Stimulated activated CD4-positive, alpha-beta T cell treated with anti-CD3 and anti-CD28 coated beads, Interleukin-12 subunit alpha, Interleukin-12 subunit beta, amount 100 ng/mL, for 48 hours (primary cell): ENCODE measurements at regions not wholly inside any gene's neighbourhood (a gene's known extent, or its start where the extent isn't known, plus 50 kb on each side); places are given as distances from the start of the nearest gene placed in this dataset.

Experiments used
- DNase-seq, 3 donors: peaks; one replicate each; pipeline ENCODE4 v3.0.0-alpha.2; 2020; ENCODE audit warnings: low read depth in 2 of 3, low spot score in 1 of 3

DNA sequence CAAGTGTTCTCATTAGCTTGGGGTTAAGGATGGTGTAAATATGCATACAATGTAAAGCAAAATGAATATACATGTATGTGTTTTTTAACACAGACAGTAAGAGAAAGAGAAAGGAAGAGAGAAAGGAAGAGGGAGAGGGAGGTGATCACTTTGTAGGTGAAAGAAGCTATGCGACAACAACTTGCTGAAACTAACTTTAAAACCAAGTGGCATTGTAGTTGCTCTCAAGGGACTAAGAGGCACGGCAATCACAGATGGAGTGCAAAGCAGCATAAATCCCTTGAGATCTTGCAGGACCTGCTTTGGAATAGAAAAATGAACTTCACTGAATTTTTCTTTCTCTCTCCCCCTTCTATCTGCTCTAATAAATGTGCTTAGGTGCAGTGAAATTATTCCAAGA lies 1665.0 kb upstream of the TENM3 start:
- no peak for DNase-seq

DNA sequence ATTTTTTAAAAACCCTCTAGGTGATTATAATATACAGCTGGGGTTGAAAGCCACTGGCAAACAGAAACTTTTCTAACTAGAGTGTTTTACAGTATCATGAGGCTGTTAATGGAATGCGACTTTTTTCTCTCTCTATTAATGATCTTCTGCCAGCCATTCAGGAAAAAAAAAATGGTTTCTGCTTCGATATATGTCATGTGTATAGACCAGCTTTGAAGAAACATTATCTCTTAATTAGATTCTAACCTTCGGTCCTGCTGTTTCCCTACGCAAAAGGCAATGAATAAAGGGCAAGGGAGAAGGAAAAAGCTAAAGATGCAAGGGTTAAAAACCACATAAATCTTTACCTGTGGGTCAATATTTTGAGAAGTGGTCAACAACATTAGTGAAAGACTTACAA lies 1662.1 kb upstream of the TENM3 start:
- no peak for DNase-seq

DNA sequence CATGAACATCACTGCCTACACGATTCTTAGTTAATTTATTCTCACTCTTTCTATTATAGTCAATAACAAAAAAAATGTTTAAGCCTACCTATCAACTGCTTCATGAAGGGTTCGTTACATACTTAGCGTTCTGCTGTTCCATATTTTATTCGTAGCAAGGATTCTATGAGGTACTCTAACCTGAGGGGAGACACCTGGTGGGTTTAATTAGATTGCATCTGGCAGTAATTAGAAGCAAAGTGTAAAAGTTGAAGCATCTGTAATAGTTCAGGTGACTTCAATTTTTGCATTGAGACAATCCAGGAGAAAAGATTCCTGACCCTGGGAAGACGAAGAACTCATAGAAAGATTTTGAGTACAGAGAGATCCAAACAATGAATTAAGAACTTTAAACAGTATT lies 1655.8 kb upstream of the TENM3 start:
- no peak for DNase-seq

DNA sequence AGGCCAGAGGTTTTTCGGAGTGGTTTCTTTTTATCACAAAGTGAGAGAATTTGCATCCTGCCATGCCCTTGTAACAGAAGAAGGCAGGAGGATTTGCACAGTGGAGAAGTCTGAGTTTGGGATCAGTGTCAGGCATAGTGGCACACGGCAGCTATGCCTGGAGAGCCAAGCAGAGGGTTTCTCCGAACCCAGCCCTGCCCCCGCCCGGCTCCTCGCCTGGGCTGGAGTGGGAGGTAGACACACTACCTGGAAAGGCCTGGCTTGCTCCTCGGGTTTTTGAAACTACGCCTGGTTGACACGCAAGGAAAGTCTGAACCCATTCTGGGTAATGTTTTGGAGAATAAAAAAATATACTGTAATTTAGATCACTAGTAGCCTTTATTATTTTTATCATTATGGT lies 1653.6 kb upstream of the TENM3 start:
- no peak for DNase-seq

DNA sequence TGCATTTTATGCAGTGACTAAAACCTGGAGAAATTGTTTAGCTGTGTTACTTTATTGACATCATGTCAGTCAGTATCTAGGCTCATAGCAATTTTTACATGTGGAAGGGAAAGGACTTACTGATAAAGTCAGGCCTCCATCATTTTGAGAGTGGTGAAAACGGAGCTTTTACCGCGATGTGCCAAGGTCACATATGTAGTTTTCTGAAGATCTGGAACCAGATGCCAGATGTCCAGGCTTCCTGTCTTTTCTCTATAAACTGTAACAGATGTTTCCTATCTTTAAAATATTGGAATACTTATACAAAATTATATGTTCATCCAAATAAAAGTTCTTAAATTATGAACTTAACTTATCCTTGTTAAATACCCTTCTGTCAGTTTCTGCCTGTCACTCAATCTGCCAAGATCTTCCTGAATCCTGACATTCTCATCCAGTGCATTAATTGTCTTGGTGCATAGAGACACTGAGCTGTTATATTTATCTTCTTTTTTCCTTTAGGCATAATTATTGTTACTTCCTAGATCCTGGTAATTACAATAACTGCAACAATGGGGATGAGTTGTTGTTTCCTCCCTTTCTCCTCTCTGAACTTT lies 1646.2 kb upstream of the TENM3 start:
- no peak for DNase-seq

DNA sequence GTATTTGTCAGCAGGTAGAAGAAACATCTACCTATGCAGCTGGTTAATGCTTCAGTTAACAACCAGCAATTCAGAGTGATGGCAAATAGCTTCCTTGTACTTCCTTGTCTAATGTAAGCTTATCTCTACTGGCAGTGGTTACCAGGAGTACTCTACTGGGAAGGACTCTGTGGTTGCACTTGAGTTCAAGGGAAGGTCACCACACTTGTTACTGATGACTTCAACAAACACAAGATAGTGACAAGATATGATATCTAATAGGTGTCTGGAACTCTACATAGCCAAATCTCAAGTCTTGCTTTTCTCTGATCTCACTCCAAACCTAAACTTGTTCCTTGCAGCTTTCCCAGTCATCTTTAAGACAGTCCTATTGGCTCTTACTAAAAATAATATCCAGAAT lies 1644.9 kb upstream of the TENM3 start:
- DNase-seq, result no peak

DNA sequence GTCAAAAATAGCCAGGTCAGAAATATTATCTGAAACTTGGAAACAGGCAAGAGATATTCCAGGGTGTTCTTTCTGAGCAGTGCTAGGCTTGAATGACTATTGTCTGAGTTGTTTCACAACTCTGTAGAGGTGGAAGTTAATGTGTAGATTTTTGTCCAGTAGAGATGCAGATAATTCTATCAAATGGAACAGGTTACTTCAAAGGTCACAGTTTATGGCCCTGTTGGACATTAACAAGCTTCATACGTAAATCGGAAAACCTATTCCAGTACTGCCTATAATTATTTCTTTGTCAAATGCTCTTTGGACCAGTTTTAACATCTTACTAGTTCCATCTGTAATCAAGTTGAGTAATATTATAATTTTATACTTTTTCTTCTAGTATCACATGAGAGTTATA lies 1639.4 kb upstream of the TENM3 start:
- no peak for DNase-seq

DNA sequence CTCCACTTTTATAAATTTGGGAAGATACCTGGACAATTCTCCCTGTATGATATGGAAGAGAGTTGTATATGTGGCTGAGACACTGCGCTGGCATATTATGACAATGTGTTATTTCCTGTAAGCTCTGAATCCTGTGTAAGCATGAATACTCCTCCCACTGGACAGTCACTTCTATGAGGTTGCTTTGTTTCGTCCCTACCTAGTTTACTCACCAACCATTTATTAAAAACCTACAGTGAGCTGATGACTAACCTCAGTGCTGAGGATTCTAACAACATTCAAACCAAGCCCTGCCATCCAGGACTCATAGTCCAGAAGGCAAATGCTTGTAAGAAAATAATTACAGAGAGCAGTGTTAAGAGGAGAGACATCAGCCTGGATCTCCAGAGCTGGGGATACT lies 1632.9 kb upstream of the TENM3 start:
- no peak for DNase-seq

DNA sequence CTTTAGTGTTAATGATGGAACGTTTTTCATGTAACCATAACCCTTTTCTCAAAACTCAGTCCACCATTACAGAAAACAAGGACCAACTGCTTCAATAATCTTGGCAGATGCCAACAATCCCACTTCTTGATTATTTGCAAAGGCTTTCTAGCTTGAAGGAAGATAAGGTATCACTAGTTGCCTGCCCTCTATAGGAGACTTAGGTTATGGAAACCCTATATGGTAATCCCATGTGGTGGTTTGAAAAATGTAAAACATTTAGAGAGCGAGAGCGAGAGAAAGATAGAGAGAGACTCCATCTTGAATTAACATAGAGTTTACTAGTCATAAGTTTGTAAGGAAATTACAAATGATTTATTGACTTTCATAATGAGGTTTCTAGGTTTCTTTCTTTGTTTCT lies 1627.5 kb upstream of the TENM3 start:
- no peak for DNase-seq

DNA sequence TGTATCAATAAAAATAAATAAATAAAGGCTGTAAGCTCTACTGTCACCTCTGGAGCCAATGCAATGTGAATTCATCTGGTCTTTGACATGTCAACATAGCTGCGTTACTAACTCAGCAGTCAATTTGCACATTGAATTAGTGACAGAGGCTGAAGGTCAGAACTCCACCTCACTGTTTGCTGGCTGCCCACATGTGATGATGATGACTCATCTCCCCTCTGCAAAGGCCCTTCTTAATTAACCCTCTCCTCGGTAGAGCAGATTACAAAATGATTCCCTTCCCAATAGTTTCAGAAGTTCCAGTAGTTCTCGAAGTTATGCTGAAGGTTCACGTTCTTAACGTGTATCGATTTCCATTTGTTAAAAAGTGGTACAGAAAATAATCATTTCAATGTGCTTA lies 1626.0 kb upstream of the TENM3 start:
- no peak for DNase-seq

DNA sequence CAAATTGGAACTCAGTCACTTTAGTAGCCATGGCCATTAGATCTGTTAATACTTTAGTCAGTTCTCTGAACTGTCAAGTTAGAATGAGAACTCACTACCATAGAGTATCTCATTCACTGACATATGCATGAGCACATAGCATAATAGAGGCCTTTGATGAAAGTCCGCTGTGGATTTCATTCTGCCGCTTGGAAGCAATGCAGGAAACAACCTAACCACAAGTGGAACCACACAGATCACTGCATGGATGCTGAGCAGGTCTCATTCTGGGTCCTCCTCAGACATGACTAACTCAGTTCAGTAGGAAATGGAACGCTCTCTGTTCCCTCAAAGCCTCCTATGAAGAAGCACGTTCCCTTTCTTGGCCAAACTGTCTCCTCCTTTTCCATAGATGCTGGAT lies 1624.8 kb upstream of the TENM3 start:
- DNase-seq, result no peak

DNA sequence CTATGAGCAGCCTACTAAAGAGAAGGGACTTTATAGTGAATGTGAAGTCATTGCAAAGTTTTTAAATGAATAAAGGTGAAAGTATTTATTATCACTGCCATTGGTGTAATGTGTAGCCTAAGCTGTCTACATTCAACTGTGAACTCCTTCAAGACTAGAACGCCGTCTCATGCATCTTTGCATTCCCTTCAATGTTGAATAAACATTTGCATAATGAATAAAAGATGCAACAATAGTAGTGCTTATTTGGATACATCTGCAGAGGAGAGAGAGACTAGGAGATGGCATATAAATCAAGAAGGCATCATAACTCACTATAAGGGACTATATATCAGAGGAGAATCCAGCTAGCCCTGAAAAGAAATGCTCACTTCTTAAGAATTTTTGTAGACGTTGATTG lies 1623.8 kb upstream of the TENM3 start:
- DNase-seq, result no peak

DNA sequence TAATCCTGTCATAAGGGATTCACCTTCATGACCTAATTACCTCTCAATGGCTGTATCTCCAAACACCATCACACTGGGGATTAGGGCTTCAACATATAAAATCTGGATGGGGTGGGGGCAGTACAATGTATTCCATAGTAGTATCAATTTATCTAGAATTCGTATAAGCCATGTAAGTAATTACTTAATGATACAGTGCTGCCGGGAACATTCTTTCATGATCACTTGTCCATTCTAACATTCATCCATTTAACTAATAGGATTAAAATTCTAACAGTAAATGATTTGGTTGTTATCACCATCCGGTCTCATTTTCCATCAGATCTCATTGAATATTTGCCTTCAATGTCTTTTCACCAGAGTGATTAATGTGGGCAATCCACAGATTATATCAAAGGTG lies 1620.9 kb upstream of the TENM3 start:
- no peak for DNase-seq

DNA sequence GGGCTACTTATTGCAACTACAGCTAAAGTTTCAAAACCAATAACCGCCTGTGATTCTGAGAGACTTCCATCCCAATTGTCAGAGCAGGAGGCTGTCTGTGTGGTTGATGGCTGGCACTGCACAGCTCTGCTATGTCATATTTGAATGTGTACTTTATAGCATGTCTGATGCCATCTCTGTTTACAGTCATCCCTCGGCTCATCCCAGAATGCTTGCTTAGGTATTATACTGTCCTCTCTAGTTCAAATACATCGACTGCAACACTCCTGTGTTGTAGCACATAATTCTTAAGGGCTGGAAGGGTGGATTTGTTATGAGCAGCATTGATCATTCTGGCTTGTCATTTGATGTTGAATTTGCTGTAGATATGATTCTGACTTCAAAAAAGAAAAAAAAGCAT lies 1617.5 kb upstream of the TENM3 start:
- DNase-seq, result no peak

DNA sequence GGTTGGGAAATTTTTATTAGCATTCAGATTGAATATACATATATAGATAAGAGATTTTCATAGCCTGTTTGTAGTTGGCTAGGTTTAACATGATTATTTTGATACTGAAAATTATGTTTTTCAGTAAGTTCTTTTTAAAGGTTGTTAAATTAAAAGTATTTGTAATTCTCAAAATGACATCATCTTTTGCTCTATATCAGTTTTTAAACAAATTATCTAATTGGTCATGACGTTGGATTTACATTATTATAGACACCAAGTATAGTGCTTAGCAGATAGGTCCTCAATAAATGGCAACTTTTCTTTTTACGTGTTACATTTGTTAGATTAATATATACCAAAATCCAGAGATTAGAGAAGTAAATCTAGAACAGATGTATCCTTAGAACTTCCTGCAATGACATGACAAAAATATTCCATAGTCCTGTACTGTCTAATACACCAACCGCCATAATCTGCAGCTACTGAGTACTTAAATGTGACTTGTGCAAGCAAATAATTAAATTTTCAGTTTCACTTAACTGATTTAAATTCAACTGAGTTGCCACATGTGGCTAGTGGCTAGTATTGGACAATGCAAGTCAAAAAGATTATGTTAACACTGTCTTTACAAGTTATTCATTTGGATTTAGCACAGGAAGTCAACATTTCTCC lies 1613.1 kb upstream of the TENM3 start:
- no peak for DNase-seq

DNA sequence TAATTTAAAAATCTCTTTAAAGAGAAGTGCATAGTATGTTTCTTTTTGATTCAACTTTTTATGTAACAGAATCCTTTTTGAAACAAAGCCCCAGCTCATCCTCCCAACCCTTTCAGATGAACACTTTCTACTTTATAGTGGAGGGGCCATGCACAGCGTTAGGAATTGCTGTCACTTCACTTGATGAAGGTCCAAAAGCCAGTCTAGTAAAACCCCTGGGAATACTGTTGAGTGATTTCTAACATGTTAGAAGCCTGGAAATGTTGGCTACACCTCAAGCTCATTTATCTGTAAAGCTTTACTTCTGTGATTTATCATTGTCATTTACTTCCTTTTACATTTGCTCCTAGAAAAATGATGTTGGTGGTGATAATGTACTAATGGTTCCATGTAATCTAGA lies 1608.9 kb upstream of the TENM3 start:
- no peak for DNase-seq

DNA sequence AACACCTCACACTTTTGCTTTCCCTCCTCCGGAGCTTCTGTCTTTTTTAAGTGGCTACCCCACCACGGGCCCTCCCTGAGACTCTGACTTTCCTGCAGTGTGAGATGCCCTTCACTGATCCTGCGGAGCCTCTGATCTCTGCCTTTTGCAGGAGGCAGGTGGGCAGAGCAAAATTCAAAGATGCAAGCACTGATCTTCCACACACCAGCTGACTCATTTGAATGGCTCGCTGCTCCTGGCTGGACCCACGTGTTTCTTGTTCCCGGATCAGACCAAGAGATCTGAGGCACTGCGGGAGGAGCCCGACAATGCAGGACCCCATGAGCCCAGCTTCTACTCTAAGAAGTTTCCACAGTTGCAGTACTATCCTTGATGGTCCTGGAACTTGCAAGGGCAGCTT lies 1607.9 kb upstream of the TENM3 start:
- no peak for DNase-seq

DNA sequence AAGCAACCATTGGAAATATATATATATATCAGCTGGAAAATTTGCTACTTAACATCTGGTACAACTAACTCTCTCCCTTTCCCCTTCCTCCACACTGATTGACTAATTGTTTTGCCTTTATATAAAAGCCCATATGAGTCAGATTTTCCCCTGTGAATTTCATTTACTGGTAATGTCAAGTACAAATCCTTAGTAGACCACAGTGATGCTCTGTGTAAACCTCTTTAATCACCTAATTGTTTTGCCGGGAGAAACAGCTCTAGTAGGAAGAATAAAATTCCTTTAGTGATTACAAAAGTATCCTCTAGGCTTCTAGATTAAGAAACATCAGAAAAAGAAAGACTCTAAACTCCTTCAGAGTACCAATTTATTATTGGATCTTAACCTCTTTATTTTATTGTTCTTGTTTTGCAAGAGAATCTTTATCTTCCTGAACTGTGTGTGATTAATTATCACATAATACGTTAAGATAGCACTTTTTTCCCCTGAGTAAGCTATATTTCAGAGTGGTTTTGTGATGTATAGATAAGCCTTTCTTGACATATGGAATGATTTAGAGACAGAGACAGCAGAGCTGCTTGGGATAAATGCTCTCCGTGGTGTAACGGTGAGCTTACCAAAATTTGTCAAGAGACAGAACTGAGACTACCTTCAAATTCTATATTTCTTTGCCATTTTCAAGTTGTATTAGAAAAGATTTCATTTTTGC lies 1606.4 kb upstream of the TENM3 start:
- DNase-seq, result no peak

DNA sequence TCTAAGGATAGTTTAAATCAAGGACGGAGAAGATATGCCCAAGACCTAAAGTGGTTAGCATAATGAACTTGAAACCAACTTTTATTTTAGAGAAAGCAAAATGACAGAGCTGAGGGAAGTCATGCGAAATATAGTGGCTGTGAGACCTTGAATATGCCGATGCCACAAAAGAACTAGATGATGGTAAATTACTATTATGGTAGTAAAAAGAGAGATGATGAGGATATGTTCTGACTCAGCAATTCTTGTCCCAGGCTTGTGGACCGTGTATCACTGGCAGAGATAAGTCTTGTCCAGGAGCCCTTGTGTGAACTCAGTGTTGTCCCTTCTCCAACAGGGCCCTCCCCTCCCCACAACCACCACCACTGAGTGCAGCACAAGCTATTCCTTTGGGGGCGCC lies 1605.6 kb upstream of the TENM3 start:
- DNase-seq, result no peak

DNA sequence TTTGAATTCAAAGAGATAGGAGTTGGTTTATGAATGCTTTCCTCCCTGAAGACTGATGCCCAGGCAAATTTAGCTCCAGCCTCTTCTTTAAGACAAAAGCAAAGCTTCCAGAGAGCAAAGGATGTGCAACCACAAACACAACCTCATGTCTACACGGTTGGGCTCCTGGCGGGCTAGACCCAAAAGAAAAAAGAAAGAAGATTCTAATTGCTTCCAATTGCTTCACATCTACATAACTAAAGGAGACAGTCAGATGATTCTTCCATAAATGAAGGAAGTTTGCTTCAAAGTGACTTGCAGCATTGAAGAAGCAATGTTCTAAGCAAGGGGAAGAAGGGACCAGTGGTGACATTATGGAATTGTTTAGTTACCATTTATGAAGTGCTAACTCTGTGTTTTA lies 1603.0 kb upstream of the TENM3 start:
- no peak for DNase-seq

DNA sequence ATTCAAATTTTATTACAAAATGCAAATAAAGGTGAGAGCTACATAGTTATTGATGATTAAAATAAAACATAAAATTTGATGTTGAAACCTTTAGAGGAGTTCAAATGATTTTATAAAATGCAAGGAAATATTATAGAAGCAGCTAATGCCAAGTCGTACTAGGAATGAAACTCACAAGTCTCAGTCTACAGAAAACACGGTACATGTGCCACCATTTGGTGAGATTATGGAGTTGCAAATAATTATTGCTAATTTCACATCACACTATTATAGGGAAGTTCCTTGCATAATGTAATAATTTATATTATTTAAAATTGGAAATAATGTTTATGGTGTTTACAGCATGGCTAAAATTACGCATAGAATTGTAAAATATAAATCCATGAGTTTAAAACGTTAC lies 1601.7 kb upstream of the TENM3 start:
- DNase-seq, result no peak

DNA sequence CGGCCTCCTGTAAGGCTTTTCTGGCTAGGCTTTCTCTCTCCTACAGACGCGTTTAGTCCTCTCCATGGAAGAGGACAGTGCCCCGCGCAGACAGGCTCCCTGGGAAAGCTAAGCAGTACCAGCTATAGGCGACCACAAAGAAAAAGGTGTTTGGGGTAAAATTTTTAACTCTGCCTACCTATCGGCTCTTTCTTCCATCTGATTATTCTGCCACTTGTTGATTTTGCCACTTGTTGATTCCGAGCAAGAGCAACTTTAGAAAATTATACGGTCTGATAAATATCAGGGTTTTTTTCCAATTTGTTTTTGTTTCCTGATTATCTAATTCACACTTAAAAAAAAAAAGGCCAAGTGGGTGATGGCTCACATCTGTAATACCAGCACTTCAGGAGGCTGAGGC lies 1600.5 kb upstream of the TENM3 start:
- no peak for DNase-seq

DNA sequence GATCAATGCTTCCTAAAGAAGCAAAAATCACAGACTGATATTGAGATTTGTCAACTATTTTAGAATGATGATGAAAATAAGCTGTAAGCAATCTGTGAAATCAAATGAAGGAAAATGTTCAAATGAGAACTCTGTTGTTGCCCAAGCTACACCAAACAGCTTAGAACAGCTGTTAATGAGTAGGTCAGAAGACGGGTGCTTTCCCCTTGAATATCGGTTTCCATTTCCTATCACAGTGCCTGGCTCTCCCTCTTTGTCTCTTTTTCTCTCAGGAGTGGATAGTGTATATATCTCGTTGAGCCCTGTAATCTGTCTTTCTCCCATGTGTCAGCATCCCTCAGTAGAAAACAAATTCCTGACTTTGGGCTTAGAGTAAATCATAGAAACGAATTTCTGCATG lies 1592.9 kb upstream of the TENM3 start:
- DNase-seq, result no peak
